ENCODE measurements at regions not wholly inside any gene's neighbourhood (a gene's known extent, or its start where the extent isn't known, plus 50 kb on each side); places are given as distances from the start of the nearest gene placed in this dataset.

- no peak for FAIRE-seq
- H2AFZ ChIP-seq (ENCODE audit: low read length) = no peak overlapping the region
- H3K4me1 ChIP-seq (ENCODE audit: insufficient read depth, low read length) = no peaks in the 10 kb centered on the region
- ChIA-PET CTCF (ENCODE audit: low intra/inter-chr PET ratio, low total read pairs) (no interaction called here), POLR2A (no interaction called here)
- no peaks in the 10 kb centered on the region for H4K20me1 ChIP-seq (ENCODE audit: insufficient read depth, low read length)
- BruUV-seq (replicated peaks) = no TSS peak
- no peak overlapping the region for H3K27ac ChIP-seq (ENCODE audit: extremely low read length, insufficient read depth, low read length)
- no peak overlapping the region for H3K9ac ChIP-seq (ENCODE audit: insufficient read depth, low read depth, low read length)
- H3K4me3 ChIP-seq (replicated peaks in 1 of 3; ENCODE audit: insufficient read depth in 1 of 3, low read depth in 2 of 3, low read length in 3 of 3) = no peak overlapping the region
- no peak for DNase-seq (ENCODE audit: low spot score)
- no peak for ATAC-seq
- H3K4me2 ChIP-seq (ENCODE audit: low read depth, low read length) = no peak overlapping the region
- intact Hi-C loops (cut with micrococcal nuclease; ENCODE audit: unreplicated experiment) (no loop called here), in situ Hi-C loops (cut with HindIII; ENCODE audit: extremely low pct_ligation_motif_present, low pct_unique_long_range_greater_than_20kb) (no loop called here)
- H3K9me3 ChIP-seq (ENCODE audit: low read length) = no peaks in the 10 kb centered on the region
- H3K36me3 ChIP-seq (replicated peaks in 1 of 2; ENCODE audit: control insufficient read depth in 1 of 2, insufficient read depth in 2 of 2, low read length in 2 of 2) = no peaks in the 10 kb centered on the region
- WGBS (ENCODE audit: low lambda C conversion rate) = 0% methylated on average over 2 of the region's 2 CpGs
- no peak for TF ChIP-seq ZMAT3 (CRISPR knock-in tag; conservative IDR thresholded peaks at IDR 0.05)
- TF ChIP-seq ZNF350 (CRISPR knock-in tag; IDR thresholded peaks at IDR 0.05; ENCODE audit: borderline replicate concordance, low read depth) = no peak
- TF ChIP-seq ZNF274 (CRISPR knock-in tag; IDR thresholded peaks at IDR 0.05) = no peak
- H3K79me2 ChIP-seq (ENCODE audit: insufficient read depth, low read length) = no peaks in the 10 kb centered on the region
- H3K27me3 ChIP-seq (ENCODE audit: control insufficient read depth in 1 of 2, insufficient read depth in 2 of 2, low read length in 2 of 2) = no peaks in the 10 kb centered on the region; a peak in 1 of 5 replicates
These were observed 303.1 kb downstream of the CTH start for GRCh38 chr1:70714149-70714548.

GRCh38 chr1:70717211-70717610 lies 306.1 kb downstream of the CTH start:
- POLR2A ChIA-PET = no interaction called here
- no peak for FAIRE-seq
- no peak overlapping the region for H3K9ac ChIP-seq (ENCODE audit: insufficient read depth, low read depth, low read length)
- H4K20me1 ChIP-seq (ENCODE audit: insufficient read depth, low read length) = no peaks in the 10 kb centered on the region
- in situ Hi-C loops (cut with HindIII; ENCODE audit: extremely low pct_ligation_motif_present, low pct_unique_long_range_greater_than_20kb) = no loop called here
- H3K27ac ChIP-seq (ENCODE audit: extremely low read length, insufficient read depth, low read length) = no peak overlapping the region
- no peak overlapping the region for H2AFZ ChIP-seq (ENCODE audit: low read length)
- no peaks in the 10 kb centered on the region for H3K9me3 ChIP-seq (ENCODE audit: low read length)
- no peaks in the 10 kb centered on the region for H3K79me2 ChIP-seq (ENCODE audit: insufficient read depth, low read length)
- no peak overlapping the region for H3K4me3 ChIP-seq (replicated peaks in 1 of 3; ENCODE audit: insufficient read depth in 1 of 3, low read depth in 2 of 3, low read length in 3 of 3)
- CTCF ChIA-PET (ENCODE audit: low intra/inter-chr PET ratio, low total read pairs) = no interaction called here
- no peak for DNase-seq (ENCODE audit: low spot score)
- H3K36me3 ChIP-seq (replicated peaks in 1 of 2; ENCODE audit: control insufficient read depth in 1 of 2, insufficient read depth in 2 of 2, low read length in 2 of 2) = no peaks in the 10 kb centered on the region
- no peak for ATAC-seq
- WGBS (ENCODE audit: low lambda C conversion rate) = 0% methylated on average over 2 of the region's 2 CpGs
- no peaks in the 10 kb centered on the region; a peak in 1 of 5 replicates for H3K27me3 ChIP-seq (ENCODE audit: control insufficient read depth in 1 of 2, insufficient read depth in 2 of 2, low read length in 2 of 2)
- no peaks in the 10 kb centered on the region for H3K4me1 ChIP-seq (ENCODE audit: insufficient read depth, low read length)
- intact Hi-C loops (cut with micrococcal nuclease; ENCODE audit: unreplicated experiment) = no loop called here
- no peak overlapping the region for H3K4me2 ChIP-seq (ENCODE audit: low read depth, low read length)
- no TSS peak for BruUV-seq (replicated peaks)
- TF ChIP-seq ZBTB20 (CRISPR knock-in tag; IDR thresholded peaks at IDR 0.05; ENCODE audit: borderline replicate concordance, low read depth) (no peak), HOMEZ (CRISPR knock-in tag; IDR thresholded peaks at IDR 0.05; ENCODE audit: low read depth) (no peak), ZNF597 (CRISPR knock-in tag; IDR thresholded peaks at IDR 0.05) (no peak), FOXO1 (CRISPR knock-in tag; IDR thresholded peaks at IDR 0.05) (no peak), NKX3-1 (CRISPR knock-in tag; IDR thresholded peaks at IDR 0.05) (no peak), MLX (CRISPR knock-in tag; IDR thresholded peaks at IDR 0.05) (no peak), STAT6 (CRISPR knock-in tag; IDR thresholded peaks at IDR 0.05; ENCODE audit: borderline replicate concordance) (no peak)
